K562 (cell line): ENCODE measurements at regions not wholly inside any gene's neighbourhood (a gene's known extent, or its start where the extent isn't known, plus 50 kb on each side); places are given as distances from the start of the nearest gene placed in this dataset.

Source experiments
- ARID1B ChIP-seq: fragments of 450-650 bp; IDR thresholded peaks from 2 replicates; pipeline ENCODE4 v1.6.1; 2016; ENCODE audit warnings: antibody characterized with exemption, mild to moderate bottlenecking, inconsistent platforms
- CTCFL ChIP-seq: IDR thresholded peaks from 2 replicates; pipeline ENCODE4 v1.6.1; 2011; ENCODE audit warnings: borderline replicate concordance, low read depth, mild to moderate bottlenecking, moderate library complexity, low read length; ENCODE audit not compliant: insufficient read depth, poor library complexity, severe bottlenecking
- HCFC1 ChIP-seq: IDR thresholded peaks from 2 replicates; pipeline ENCODE4 v1.6.1; 2012; ENCODE audit warnings: low read depth, low read length, improper control_type of control experiment
- HMG20B ChIP-seq: fragments of 250-450 bp; sonication (Bioruptor Pico); IDR thresholded peaks from 2 replicates; pipeline ENCODE4 v1.5.0; 2021; ENCODE audit warnings: mild to moderate bottlenecking
- JUND ChIP-seq, 2 experiments: IDR thresholded peaks; 2 replicates in 1 of 2; 3 replicates in 1 of 2; pipeline ENCODE4 v1.6.1; 2011; ENCODE audit warnings: borderline replicate concordance in 2 of 2, low read depth in 2 of 2, low read length in 2 of 2, improper control_type of control experiment in 1 of 2, missing biosample characterization in 1 of 2, missing genetic modification characterization in 1 of 2, missing genetic modification reagents in 1 of 2
- MAX ChIP-seq: sonication (generic); formaldehyde crosslinking; IDR thresholded peaks from 2 replicates; pipeline ENCODE4 v1.9.0; 2022; ENCODE audit warnings: mild to moderate bottlenecking, missing genetic modification reagents
- MAZ ChIP-seq, 2 experiments: fragments of 450-650 bp in 1 of 2; sonication (generic) in 1 of 2; formaldehyde crosslinking; IDR thresholded peaks in 1 of 2; conservative IDR thresholded peaks in 1 of 2; 2 replicates each; pipeline versions ENCODE4 v1.4.0 to v1.5.0; 2020; ENCODE audit warnings: mild to moderate bottlenecking in 1 of 2, missing genetic modification reagents in 1 of 2
- NR1H2 ChIP-seq: sonication (generic); formaldehyde crosslinking; IDR thresholded peaks from 2 replicates; pipeline ENCODE4 v1.4.0; 2020; ENCODE audit warnings: mild to moderate bottlenecking, missing genetic modification reagents
- OTX1 ChIP-seq: fragments of 450-650 bp; formaldehyde crosslinking; IDR thresholded peaks from 2 replicates; pipeline ENCODE4 v1.4.0; 2022; ENCODE audit warnings: mild to moderate bottlenecking
- RAD21 ChIP-seq, 2 experiments: fragments of 250-450 bp in 1 of 2; fragments of 450-650 bp in 1 of 2; sonication (Bioruptor Pico) in 1 of 2; formaldehyde crosslinking in 1 of 2; IDR thresholded peaks in 1 of 2; conservative IDR thresholded peaks in 1 of 2; 2 replicates each; pipeline versions ENCODE4 v1.4.0 to v1.8.0; 2020 to 2022; ENCODE audit warnings: mild to moderate bottlenecking in 2 of 2, moderate library complexity in 1 of 2
- RAD51 ChIP-seq: fragments of 450-650 bp; IDR thresholded peaks from 2 replicates; pipeline ENCODE4 v1.7.1; 2016; ENCODE audit warnings: low read depth, mild to moderate bottlenecking, borderline replicate concordance
- SMARCA4 ChIP-seq: fragments of 450-650 bp; IDR thresholded peaks from 2 replicates; pipeline ENCODE4 v1.6.1; 2016
- SPI1 ChIP-seq: IDR thresholded peaks from 2 replicates; pipeline ENCODE4 v1.6.1; 2011; ENCODE audit warnings: low read depth, low read length, control low read depth, borderline replicate concordance
- SREBF1 ChIP-seq: fragments of 150-350 bp; IDR thresholded peaks from 2 replicates; pipeline ENCODE4 v1.6.1; 2014; ENCODE audit warnings: antibody characterized with exemption, low read depth, low read length, borderline replicate concordance
- TRIM25 ChIP-seq: fragments of 450-650 bp; IDR thresholded peaks from 2 replicates; pipeline ENCODE4 v1.7.0; 2016; ENCODE audit warnings: borderline replicate concordance
- U2AF2 ChIP-seq: fragments of 200-400 bp; formaldehyde crosslinking; optimal IDR thresholded peaks from 2 replicates; pipeline ENCODE3; 2017; ENCODE audit warnings: low read depth, mild to moderate bottlenecking, low read length
- YY1 ChIP-seq, 3 experiments: IDR thresholded peaks; 2 replicates each; pipeline ENCODE4 v1.6.1; 2011; ENCODE audit warnings: low read length in 2 of 3, mild to moderate bottlenecking in 2 of 3, moderate library complexity in 2 of 3, borderline replicate concordance in 1 of 3, control low read depth in 1 of 3, low read depth in 1 of 3; ENCODE audit not compliant: insufficient read depth in 3 of 3, insufficient replicate concordance in 2 of 3, control insufficient read depth in 1 of 3, insufficient read length in 1 of 3; ENCODE audit errors: extremely low read depth in 1 of 3
- ZBED1 ChIP-seq: IDR thresholded peaks from 2 replicates; pipeline ENCODE4 v1.6.1; 2014
- ZEB2 ChIP-seq: fragments of 450-650 bp; IDR thresholded peaks from 2 replicates; pipeline ENCODE4 v1.6.1; 2016
- ZNF274 ChIP-seq: IDR thresholded peaks from 2 replicates; pipeline ENCODE4 v1.6.1; 2011; ENCODE audit warnings: low read depth, mild to moderate bottlenecking, low read length, moderate library complexity, borderline replicate concordance
- ZNF277 ChIP-seq: fragments of 250-450 bp; sonication (Bioruptor Pico); IDR thresholded peaks from 2 replicates; pipeline ENCODE4 v1.8.0; 2022; ENCODE audit warnings: inconsistent platforms, mild to moderate bottlenecking, moderate library complexity, borderline replicate concordance

GRCh38 chr17:33964344-33964979 is 290.6 kb upstream of the CCL2 start (continued):
- no peak for TF ChIP-seq ZBED1
- TF ChIP-seq U2AF2, result no peak
- TF ChIP-seq ARID1B, result peak; percentile 17; the same call in 1 of the 2 replicates
- TF ChIP-seq SMARCA4, result 0 out of 2 replicates have a peak, but pooled peaks have one; percentile 22
- no peak for TF ChIP-seq OTX1 (CRISPR knock-in tag)
- no peak for TF ChIP-seq YY1 (IDR thresholded peaks at IDR 0.05; ENCODE audit: borderline replicate concordance in 1 of 3, control insufficient read depth in 1 of 3, extremely low read depth in 1 of 3, insufficient read depth in 3 of 3, insufficient read length in 1 of 3, insufficient replicate concordance in 2 of 3, low read depth in 1 of 3, low read length in 2 of 3)
- 0 out of 2 replicates have a peak, but pooled peaks have one; percentile 31 for TF ChIP-seq RAD51
- TF ChIP-seq ZNF277 (CRISPR knock-in tag), result no peak
- no peak for TF ChIP-seq NR1H2 (CRISPR knock-in tag)
- TF ChIP-seq MAX (CRISPR knock-in tag), result peak; percentile 22; the same call in 1 of the 2 replicates
- peak; percentile 82; the same call in 1 of the 2 replicates for TF ChIP-seq ZEB2
- no peak for TF ChIP-seq TRIM25
- TF ChIP-seq HMG20B (CRISPR knock-in tag), result no peak
- TF ChIP-seq SPI1, result peak; percentile 80; the same call in 1 of the 2 replicates
- TF ChIP-seq MAZ (CRISPR knock-in tag; conservative IDR thresholded peaks at IDR 0.05 in 1 of 2, IDR thresholded peaks at IDR 0.05 in 1 of 2), result peak in 1 of 2 experiments; percentile 41; a peak in 1 of 4 replicates
- TF ChIP-seq ZNF274, result no peak
- TF ChIP-seq HCFC1, result 0 out of 2 replicates have a peak, but pooled peaks have one; percentile 31
- peak; percentile 89 for TF ChIP-seq CTCFL
- 0 out of 2 replicates have a peak, but pooled peaks have one; percentile 7 for TF ChIP-seq SREBF1
- TF ChIP-seq RAD21 (CRISPR knock-in tag; conservative IDR thresholded peaks at IDR 0.05 in 1 of 2, IDR thresholded peaks at IDR 0.05 in 1 of 2), result peak in 1 of 2 experiments; percentile 50; a peak in 2 of 4 replicates
- no peak for TF ChIP-seq JUND (IDR thresholded peaks at IDR 0.05; ENCODE audit: borderline replicate concordance, low read depth, low read length)
- peak; percentile 52; the same call in 1 of the 3 replicates for TF ChIP-seq JUND (tag; IDR thresholded peaks at IDR 0.05; ENCODE audit: borderline replicate concordance, low read depth, low read length)
